ENCODE measurements at regions not wholly inside any gene's neighbourhood (a gene's known extent, or its start where the extent isn't known, plus 50 kb on each side); places are given as distances from the start of the nearest gene placed in this dataset.

DNA sequence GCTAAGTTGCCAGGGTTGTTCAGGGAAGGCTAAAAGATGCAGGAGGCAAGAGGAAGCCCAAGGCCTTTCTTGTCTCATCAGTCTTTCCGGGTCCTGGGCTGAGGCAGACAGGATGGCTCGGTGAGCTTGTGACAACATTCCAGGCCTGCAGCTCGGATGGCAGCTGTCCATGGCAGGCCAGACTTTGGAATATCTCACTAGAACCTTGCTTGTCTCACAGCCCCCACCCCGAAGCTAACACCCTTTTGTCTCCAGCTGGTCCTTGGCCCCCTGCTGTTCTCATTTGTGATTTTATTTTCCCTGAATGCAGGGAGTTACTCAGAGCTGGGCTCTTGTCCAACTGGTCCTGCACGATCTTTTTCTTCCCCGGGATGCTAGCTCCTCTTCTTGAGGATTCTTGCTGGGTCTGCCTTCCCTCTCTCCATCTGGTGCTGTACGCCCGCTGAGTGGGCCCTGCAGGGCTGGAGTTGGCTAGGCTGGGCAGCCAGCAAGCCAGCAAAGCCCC lies 477.2 kb upstream of the CAMK1G start:
- H3K4me3 ChIP-seq: no peak overlapping the region
- TF ChIP-seq, protein P1, sequence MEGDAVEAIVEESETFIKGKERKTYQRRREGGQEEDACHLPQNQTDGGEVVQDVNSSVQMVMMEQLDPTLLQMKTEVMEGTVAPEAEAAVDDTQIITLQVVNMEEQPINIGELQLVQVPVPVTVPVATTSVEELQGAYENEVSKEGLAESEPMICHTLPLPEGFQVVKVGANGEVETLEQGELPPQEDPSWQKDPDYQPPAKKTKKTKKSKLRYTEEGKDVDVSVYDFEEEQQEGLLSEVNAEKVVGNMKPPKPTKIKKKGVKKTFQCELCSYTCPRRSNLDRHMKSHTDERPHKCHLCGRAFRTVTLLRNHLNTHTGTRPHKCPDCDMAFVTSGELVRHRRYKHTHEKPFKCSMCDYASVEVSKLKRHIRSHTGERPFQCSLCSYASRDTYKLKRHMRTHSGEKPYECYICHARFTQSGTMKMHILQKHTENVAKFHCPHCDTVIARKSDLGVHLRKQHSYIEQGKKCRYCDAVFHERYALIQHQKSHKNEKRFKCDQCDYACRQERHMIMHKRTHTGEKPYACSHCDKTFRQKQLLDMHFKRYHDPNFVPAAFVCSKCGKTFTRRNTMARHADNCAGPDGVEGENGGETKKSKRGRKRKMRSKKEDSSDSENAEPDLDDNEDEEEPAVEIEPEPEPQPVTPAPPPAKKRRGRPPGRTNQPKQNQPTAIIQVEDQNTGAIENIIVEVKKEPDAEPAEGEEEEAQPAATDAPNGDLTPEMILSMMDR (IDR thresholded peaks at IDR 0.05): no peak
- H3K27ac ChIP-seq: no peak overlapping the region
- no peak for DNase-seq (ENCODE audit: low spot score in 2 of 2)
- intact Hi-C loops (cut with DNase I): no loop called here
- no peaks in the 10 kb centered on the region for H3K27me3 ChIP-seq
- no peaks in the 10 kb centered on the region for H3K4me1 ChIP-seq
- H3K36me3 ChIP-seq: no peaks in the 10 kb centered on the region
- no peaks in the 10 kb centered on the region for H3K9me3 ChIP-seq

GRCh38 chr1:209106861-209107260 lies 476.7 kb upstream of the CAMK1G start:
- TF ChIP-seq, protein P1 (IDR thresholded peaks at IDR 0.05): no peak
- intact Hi-C loops (cut with DNase I): no loop called here
- H3K9me3 ChIP-seq: no peaks in the 10 kb centered on the region
- H3K4me1 ChIP-seq: no peaks in the 10 kb centered on the region
- H3K4me3 ChIP-seq: no peak overlapping the region
- no peak overlapping the region for H3K27ac ChIP-seq
- no peaks in the 10 kb centered on the region for H3K36me3 ChIP-seq
- H3K27me3 ChIP-seq: no peaks in the 10 kb centered on the region
- DNase-seq (ENCODE audit: low spot score in 2 of 2): no peak

- Histone ChIP-seq H3K27ac (no peak overlapping the region), H3K36me3 (no peaks in the 10 kb centered on the region), H3K4me3 (no peak overlapping the region), H3K9me3 (no peaks in the 10 kb centered on the region), H3K27me3 (no peaks in the 10 kb centered on the region), H3K4me1 (no peaks in the 10 kb centered on the region)
- intact Hi-C loops (cut with DNase I): no loop called here
- TF ChIP-seq, protein P1 (IDR thresholded peaks at IDR 0.05): no peak
- DNase-seq (ENCODE audit: low spot score in 2 of 2): no peak
Observed at GRCh38 chr1:209107535-209107934, 476.0 kb upstream of the CAMK1G start.

- TF ChIP-seq, protein P1 (IDR thresholded peaks at IDR 0.05): no peak
- H3K27me3 ChIP-seq: no peaks in the 10 kb centered on the region
- no peaks in the 10 kb centered on the region for H3K4me1 ChIP-seq
- no peak for DNase-seq (ENCODE audit: low spot score in 2 of 2)
- H3K36me3 ChIP-seq: no peaks in the 10 kb centered on the region
- H3K4me3 ChIP-seq: no peak overlapping the region
- H3K27ac ChIP-seq: no peak overlapping the region
- intact Hi-C loops (cut with DNase I): no loop called here
- no peaks in the 10 kb centered on the region for H3K9me3 ChIP-seq
Observed at GRCh38 chr1:209109001-209109785, 474.3 kb upstream of the CAMK1G start.

GRCh38 chr1:209113521-209113920 lies 470.0 kb upstream of the CAMK1G start:
- TF ChIP-seq, protein P1 (IDR thresholded peaks at IDR 0.05): no peak
- Histone ChIP-seq H3K36me3 (no peaks in the 10 kb centered on the region), H3K9me3 (no peaks in the 10 kb centered on the region), H3K4me1 (no peaks in the 10 kb centered on the region), H3K27ac (no peak overlapping the region), H3K4me3 (no peak overlapping the region), H3K27me3 (no peaks in the 10 kb centered on the region)
- no peak for DNase-seq (ENCODE audit: low spot score in 2 of 2)
- intact Hi-C loops (cut with DNase I): no loop called here

All from ascending aorta (tissue), 2 donors.